Stimulated activated CD8-positive, alpha-beta memory T cell treated with anti-CD3 and anti-CD28 coated beads, Interleukin-4, amount 100 ng/mL, for 24 hours (primary cell): ENCODE measurements at regions not wholly inside any gene's neighbourhood (a gene's known extent, or its start where the extent isn't known, plus 50 kb on each side); places are given as distances from the start of the nearest gene placed in this dataset.

Experiments used
- DNase-seq: peaks from one replicate; pipeline ENCODE4 v3.0.0-alpha.2; 2020; ENCODE audit warnings: low read depth

GRCh38 chr1:38455829-38456530, 403.6 kb downstream of the RRAGC start:
- no peak for DNase-seq

- DNase-seq: no peak
Observed at GRCh38 chr1:38454749-38455441, 404.7 kb downstream of the RRAGC start.

- DNase-seq: no peak
Observed at GRCh38 chr1:38454236-38454635, 405.3 kb downstream of the RRAGC start.

GRCh38 chr1:38452246-38452645, 405.7 kb upstream of the POU3F1 start:
- DNase-seq: no peak

DNA sequence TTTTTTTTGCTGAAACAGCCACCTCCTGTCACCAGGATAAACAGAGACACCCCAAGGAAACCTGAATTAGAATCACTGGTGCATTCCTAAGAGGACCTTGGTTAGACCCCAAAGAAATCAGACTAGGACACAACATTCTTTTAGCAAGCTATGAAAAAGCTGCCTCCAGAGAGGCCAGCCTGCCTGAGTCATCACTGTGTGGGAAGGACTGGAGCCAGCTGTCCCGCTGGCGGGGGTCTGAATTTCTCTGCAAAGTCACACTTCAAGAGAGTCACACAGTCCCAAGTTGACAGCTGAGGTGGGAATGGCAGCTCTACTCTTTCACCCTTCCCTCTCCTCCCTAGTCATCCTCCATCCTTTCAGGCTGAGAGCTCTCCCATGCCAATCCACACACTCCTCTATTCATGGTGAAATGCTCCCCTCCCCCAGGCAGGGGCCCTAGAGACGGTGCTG, 405.0 kb upstream of the POU3F1 start:
- no peak for DNase-seq

DNA sequence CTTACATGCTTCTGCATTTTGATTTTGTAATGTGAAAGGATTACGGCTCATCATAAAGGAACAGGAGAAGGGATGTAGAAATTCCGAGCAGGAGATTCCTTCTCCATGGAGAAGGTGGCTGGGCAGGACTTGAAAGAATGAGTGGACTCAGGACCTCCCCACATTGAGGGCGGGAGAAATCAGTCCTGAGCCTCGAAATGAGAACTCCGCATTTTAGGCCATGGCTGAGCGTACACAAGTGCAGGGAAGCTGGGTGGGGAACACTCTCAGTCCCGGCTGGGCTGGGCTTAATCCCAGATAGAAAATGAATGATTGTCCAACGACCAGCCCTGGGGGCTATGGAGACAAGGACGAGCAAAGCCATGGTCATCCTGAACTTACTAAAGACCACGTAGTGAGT, 402.3 kb upstream of the POU3F1 start:
- no peak for DNase-seq

- DNase-seq: no peak
Observed at GRCh38 chr1:38446936-38447335, 400.3 kb upstream of the POU3F1 start.

DNA sequence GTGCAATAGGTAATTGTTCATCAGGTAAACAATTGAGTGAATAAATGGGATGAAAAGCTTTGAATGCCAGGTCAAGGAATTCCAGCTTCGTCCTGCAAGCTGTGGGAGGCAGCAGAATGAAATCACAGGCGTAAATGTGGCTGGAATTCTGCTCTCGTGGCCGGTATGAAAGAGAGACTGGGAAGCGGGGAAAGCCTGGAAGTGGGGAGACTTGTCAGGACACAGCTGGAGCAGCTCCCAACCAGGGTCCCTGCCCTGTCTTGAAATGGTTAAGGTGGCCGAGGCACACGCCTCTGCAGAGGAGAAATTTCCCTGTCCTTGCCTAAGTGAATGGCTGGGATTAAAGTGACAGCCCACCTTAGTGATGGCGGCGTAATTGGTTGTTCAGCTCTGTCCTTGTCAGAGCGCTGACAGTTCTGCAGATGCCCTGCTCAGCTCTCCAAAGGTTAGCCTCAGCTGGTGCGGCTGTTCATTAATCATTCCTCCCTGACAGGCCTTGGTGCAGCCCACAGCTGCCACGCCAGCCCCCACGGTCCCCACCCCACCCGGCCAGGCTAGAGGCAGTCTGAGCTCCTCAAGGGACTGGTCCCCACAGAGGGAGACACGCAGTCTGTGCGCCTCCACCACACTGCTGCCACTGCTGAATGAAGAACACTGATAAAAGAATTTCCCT, 398.3 kb upstream of the POU3F1 start:
- no peak for DNase-seq

GRCh38 chr1:38444311-38444710, 397.7 kb upstream of the POU3F1 start:
- no peak for DNase-seq

DNA sequence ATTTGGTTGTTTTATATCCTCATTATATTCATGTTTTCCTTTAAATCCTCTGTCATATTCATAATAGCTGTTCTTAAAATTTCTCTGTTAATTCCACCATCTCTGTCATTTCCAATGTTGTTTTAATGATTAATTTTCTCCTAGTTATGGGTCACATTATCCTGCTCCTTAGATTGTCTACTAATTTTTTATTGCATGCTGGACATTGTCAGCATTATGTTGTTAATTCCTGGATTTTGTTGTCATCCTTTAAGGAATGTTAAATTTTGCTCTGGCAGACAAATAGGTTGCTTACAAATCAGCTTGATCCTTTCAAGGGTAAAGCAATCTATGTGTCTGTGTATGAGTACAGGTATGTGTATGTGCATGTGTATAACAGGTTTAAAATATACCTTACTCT, 393.8 kb upstream of the POU3F1 start:
- no peak for DNase-seq

- DNase-seq: no peak
Observed at GRCh38 chr1:38436749-38437148, 390.2 kb upstream of the POU3F1 start.

DNA sequence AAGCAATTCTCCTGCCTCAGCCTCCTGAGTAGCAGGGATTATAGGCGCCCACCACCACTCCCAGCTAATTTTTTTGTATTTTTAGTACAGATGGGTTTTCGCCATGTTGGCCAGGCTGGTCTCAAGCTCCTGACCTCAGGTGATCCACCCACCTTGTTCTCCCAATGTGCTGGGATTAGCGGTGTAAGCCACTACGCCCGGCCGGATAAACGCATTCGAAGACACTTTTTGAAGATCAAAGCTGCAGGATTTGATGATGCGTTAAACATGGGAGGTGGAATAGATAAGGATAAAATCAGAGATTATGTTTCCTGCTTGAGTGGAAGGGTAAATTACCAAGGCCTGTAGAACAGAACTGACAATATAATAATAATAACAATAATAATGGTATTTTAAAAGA, 389.4 kb upstream of the POU3F1 start:
- DNase-seq: no peak

- DNase-seq: no peak
Observed at GRCh38 chr1:38433084-38433722, 386.6 kb upstream of the POU3F1 start.

DNA sequence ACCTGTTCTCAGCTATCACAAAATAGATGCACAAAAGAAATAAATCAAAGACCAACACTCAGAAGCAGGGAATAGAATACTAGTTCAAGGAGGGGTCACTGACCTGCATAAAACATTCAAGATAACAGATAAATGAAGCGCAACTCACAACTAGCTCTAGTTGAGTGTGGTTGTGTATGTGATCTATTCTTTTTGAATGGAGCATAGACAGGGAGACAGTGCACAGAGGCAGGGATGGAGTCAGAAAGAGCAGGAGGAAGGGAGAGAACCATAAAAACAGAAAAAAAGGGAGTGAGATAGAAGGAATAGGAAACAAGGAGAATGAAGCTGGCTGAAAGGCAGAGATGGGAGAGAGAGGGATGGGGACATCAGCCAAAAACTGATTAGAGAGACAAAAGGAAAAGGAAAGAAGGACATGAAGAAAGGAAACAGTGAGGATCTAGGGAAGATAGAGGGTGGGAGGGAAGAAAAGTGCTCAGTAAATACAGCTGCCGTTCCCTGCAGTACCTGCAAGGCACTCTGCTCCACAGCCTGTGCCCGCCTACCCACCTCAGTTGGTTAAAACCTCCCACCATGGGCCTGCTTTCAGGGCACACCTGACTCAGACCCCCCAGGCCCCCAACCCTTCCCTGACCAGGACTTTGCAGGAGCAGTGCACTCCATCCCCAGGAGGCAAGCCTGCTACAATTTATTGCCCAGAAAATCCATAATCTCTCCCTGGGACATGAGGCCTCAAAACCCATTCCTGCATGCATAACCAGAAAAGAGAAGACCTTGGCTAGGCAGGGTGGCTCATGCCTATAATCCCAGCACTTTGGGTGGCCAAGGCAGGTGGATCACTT, 385.2 kb upstream of the POU3F1 start:
- no peak for DNase-seq

DNA sequence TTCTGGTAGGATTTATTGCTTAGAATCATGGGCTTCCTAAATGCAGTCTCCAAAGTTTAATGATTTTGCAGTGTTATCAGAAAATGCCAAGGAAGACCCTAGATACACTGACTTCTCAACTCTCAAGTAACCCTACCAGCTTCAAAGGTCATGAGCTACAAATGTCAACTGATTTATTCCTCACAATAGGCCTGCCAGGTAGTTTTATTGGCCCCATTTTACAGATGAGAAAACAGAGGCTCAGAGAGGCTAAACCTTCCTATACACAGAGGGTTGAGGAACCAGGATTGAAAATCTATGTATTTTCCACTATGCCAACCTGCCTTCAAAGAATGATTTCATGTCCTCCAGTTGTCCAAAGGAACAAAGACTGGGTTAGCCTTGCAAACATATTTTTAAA, 384.4 kb upstream of the POU3F1 start:
- DNase-seq: no peak

DNA sequence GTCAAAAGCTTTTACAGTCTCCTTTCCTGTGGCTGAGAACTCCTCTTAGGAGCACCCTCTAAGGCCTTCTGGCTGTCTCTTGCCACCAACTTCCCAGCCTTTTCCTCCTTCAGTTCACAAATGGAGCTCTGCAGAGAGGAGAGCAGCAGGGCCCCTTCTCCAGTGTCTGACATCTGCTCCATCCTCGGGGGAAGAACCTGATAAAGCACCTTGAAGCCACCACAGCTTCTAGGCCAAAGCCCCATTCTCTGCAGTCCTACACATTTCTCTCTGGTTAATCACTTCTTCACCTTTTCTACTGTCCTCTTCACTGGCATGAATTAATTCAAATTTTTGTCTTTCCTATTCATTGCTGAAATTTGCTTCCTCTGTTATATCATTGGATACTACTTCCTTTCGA, 378.1 kb upstream of the POU3F1 start:
- DNase-seq: no peak

DNA sequence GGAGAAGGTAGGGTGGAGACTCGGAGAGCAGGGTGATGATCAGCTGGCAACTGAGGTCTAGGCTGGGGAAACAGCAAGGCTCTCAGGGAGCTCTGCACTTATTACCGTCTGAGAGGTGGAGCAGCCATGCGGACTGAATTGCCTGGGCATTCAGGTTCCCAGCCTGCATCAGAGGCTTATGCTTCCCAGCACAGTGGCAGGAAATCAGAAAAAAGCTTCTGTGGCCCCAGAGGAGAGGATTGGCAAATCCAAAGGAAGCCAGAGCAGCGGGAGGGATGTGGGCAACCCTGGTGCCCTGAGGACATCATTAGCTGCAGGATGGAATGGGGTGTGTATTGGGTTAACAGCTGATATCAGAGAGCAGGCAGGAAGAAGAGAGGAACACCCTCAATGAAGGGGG, 374.1 kb upstream of the POU3F1 start:
- DNase-seq: no peak

- DNase-seq: no peak
Observed at GRCh38 chr1:38418195-38419030, 371.8 kb upstream of the POU3F1 start.

DNA sequence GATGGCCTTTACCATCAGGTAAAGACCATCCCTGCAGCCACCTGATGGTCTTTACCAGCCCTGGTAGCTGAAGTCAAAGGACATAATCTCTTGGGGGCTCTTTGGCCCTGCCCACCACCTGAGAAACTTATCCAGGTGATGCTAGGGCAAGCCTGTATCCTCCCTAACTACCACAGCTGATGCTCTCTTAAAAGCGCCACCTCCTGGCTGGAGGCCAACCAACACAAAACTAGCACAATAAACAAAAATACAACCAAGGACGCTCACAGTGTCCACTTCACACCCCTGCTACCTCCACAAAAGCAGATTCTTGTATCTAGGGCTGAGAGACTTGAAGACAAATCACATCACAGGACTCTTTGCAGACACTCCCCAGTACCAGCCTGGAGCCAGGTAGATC, 357.1 kb upstream of the POU3F1 start:
- no peak for DNase-seq

- DNase-seq: no peak
Observed at GRCh38 chr1:38402230-38402815, 355.7 kb upstream of the POU3F1 start.

DNA sequence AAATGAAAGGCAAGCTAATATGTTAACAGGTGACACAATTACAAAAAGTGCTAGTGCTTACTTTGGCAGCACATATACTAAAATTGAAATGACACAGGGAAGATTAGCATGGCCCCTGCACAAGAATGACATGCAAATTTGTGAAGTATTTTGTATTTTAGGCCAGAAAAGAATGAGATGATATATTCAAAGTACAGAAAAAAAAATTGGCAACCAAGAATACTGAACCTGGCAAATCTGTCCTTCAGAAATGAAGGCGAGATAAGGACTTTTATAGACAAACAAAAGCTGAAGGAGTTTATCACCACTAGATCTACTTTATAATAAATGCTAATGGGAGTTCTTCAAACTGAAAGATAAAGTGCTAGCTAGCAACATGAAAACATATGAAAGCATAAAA, 350.0 kb upstream of the POU3F1 start:
- DNase-seq: no peak
